GM19328 (cell line): ENCODE measurements at regions not wholly inside any gene's neighbourhood (a gene's known extent, or its start where the extent isn't known, plus 50 kb on each side); places are given as distances from the start of the nearest gene placed in this dataset.
"Not testable (repeated sequence)": the region's sequence is repeated elsewhere in the genome, so short reads cannot be mapped to it uniquely, and the experiment has no call there.

Source experiments
- ATAC-seq: cut with Tn5 transposase; IDR thresholded peaks from one replicate; pipeline ENCODE4 v1.9.1; 2021; ENCODE audit warnings: mild to moderate bottlenecking, moderate library complexity; ENCODE audit not compliant: unreplicated experiment

GRCh38 chr18:38571651-38572050, 1006.1 kb upstream of the CELF4 start:
- no peak for ATAC-seq

GRCh38 chr18:38565513-38565912, 999.9 kb upstream of the CELF4 start:
- no peak for ATAC-seq

GRCh38 chr18:38563396-38563980, 997.9 kb upstream of the CELF4 start:
- no peak for ATAC-seq

- no peak for ATAC-seq
These were observed 991.4 kb upstream of the CELF4 start for GRCh38 chr18:38557006-38557405.

GRCh38 chr18:38552732-38553321, 987.2 kb upstream of the CELF4 start:
- no peak for ATAC-seq

- no peak for ATAC-seq
These were observed 986.3 kb upstream of the CELF4 start for GRCh38 chr18:38551881-38552280.

- no peak for ATAC-seq
These were observed 979.5 kb upstream of the CELF4 start for GRCh38 chr18:38545071-38545470.

GRCh38 chr18:38539856-38540255, 974.3 kb upstream of the CELF4 start:
- ATAC-seq = no peak

- no peak for ATAC-seq
These were observed 973.8 kb upstream of the CELF4 start for GRCh38 chr18:38539371-38539770.

- ATAC-seq = no peak
These were observed 968.5 kb upstream of the CELF4 start for GRCh38 chr18:38534073-38534472.

GRCh38 chr18:38526922-38527321, 961.3 kb upstream of the CELF4 start:
- no peak for ATAC-seq

- no peak for ATAC-seq
These were observed 959.4 kb upstream of the CELF4 start for GRCh38 chr18:38525039-38525438.

- no peak for ATAC-seq
These were observed 955.2 kb upstream of the CELF4 start for GRCh38 chr18:38520786-38521185.

GRCh38 chr18:38502539-38502938, 936.9 kb upstream of the CELF4 start:
- no peak for ATAC-seq

- no peak for ATAC-seq
These were observed 931.7 kb upstream of the CELF4 start for GRCh38 chr18:38497266-38497665.

- ATAC-seq = no peak
These were observed 930.7 kb upstream of the CELF4 start for GRCh38 chr18:38496222-38496793.

GRCh38 chr18:38494065-38494464, 928.5 kb upstream of the CELF4 start:
- no peak for ATAC-seq

GRCh38 chr18:38491195-38491594, 925.6 kb upstream of the CELF4 start:
- ATAC-seq = no peak

- ATAC-seq = not testable (repeated sequence)
These were observed 924.1 kb upstream of the CELF4 start for GRCh38 chr18:38489721-38490120.

GRCh38 chr18:38487521-38487920, 921.9 kb upstream of the CELF4 start:
- ATAC-seq = no peak

- no peak for ATAC-seq
These were observed 917.7 kb upstream of the CELF4 start for GRCh38 chr18:38483326-38483725.

- ATAC-seq = no peak
These were observed 916.0 kb upstream of the CELF4 start for GRCh38 chr18:38481576-38481975.

- no peak for ATAC-seq
These were observed 910.1 kb upstream of the CELF4 start for GRCh38 chr18:38475686-38476085.
